T-cell (primary cell): ENCODE measurements at regions not wholly inside any gene's neighbourhood (a gene's known extent, or its start where the extent isn't known, plus 50 kb on each side); places are given as distances from the start of the nearest gene placed in this dataset.

Experiments
- ATAC-seq, 4 experiments: fragments of 200-7000 bp in 3 of 4; fragments of 150-1000 bp in 1 of 4; cut with Tn5 transposase; replicated peaks in 1 of 4; 1 replicate in 3 of 4; 2 replicates in 1 of 4; pipeline ENCODE4 v1.10.0; 2021; ENCODE audit warnings: moderate library complexity in 3 of 4, mild to moderate bottlenecking in 2 of 4, moderate number of reproducible peaks in 1 of 4
- CTCF ChIA-PET, 2 donors: fragments of 300-600 bp; sonication (Branson Sonifier 250); formaldehyde crosslinking; loops; one replicate each; lab custom pipeline; 2022; ENCODE audit warnings: antibody characterized with exemption in 2 of 2; lab: Charles Lee
- POLR2A ChIA-PET, 2 donors: fragments of 300-600 bp; sonication (Branson Sonifier 250); formaldehyde crosslinking; loops; one replicate each; lab custom pipeline; 2022; ENCODE audit warnings: antibody characterized with exemption in 2 of 2; lab: Charles Lee
- DNase-seq, 35 experiments: peaks; one replicate each; pipeline versions ENCODE4 v3.0.0 to v3.0.0-alpha.2; 2013 to 2023
- H3K27ac ChIP-seq: one replicate; pipeline ENCODE4 v1.5.1; 2013; ENCODE audit warnings: low read length
- H3K27me3 ChIP-seq, 2 experiments: replicated peaks in 1 of 2; 1 replicate in 1 of 2; 2 replicates in 1 of 2; pipeline versions ENCODE4 v1.6.1 to v1.7.0; 2013; ENCODE audit warnings: low read length in 1 of 2, mixed read lengths in 1 of 2; ENCODE audit not compliant: control insufficient read depth in 2 of 2, insufficient read depth in 2 of 2; ENCODE audit errors: extremely low read depth in 1 of 2
- H3K36me3 ChIP-seq, 2 donors: 1 replicate in 1 of 2; 2 replicates in 1 of 2; pipeline versions ENCODE4 v1.6.1 to v1.7.0; 2013; ENCODE audit warnings: low read length in 1 of 2; ENCODE audit not compliant: control insufficient read depth in 2 of 2, insufficient read depth in 1 of 2; ENCODE audit errors: extremely low read depth in 1 of 2
- H3K4me1 ChIP-seq, 2 experiments: 1 replicate in 1 of 2; 2 replicates in 1 of 2; pipeline versions ENCODE4 v1.6.1 to v1.7.0; 2013; ENCODE audit warnings: low read length in 2 of 2, mixed read lengths in 1 of 2; ENCODE audit not compliant: insufficient read depth in 2 of 2, control insufficient read depth in 1 of 2; ENCODE audit errors: extremely low read depth in 1 of 2
- H3K4me3 ChIP-seq, 2 donors: 1 replicate in 1 of 2; 2 replicates in 1 of 2; pipeline versions ENCODE4 v1.5.1 to v1.7.0; 2013; ENCODE audit warnings: mild to moderate bottlenecking in 2 of 2, low read length in 1 of 2, moderate library complexity in 1 of 2; ENCODE audit not compliant: control insufficient read depth in 1 of 2; ENCODE audit errors: extremely low read depth in 1 of 2
- H3K9me3 ChIP-seq: 2 replicates; pipeline ENCODE4 v1.7.0; 2013
- H3K27ac Mint-ChIP-seq, 2 donors: one replicate each; pipeline ENCODE4 v1.8.0; 2020 to 2021; ENCODE audit warnings: mild to moderate bottlenecking in 2 of 2, mixed read lengths in 2 of 2
- H3K27me3 Mint-ChIP-seq, 2 donors: one replicate each; pipeline ENCODE4 v1.8.0; 2021 to 2022; ENCODE audit warnings: mixed read lengths in 2 of 2
- H3K36me3 Mint-ChIP-seq: one replicate; pipeline ENCODE4 v1.8.0; 2021; ENCODE audit warnings: mixed read lengths
- H3K4me1 Mint-ChIP-seq, 3 donors: one replicate each; pipeline ENCODE4 v1.8.0; 2020 to 2022; ENCODE audit warnings: mixed read lengths in 3 of 3, mild to moderate bottlenecking in 1 of 3
- H3K4me3 Mint-ChIP-seq, 3 donors: one replicate each; pipeline ENCODE4 v1.8.0; 2020 to 2022; ENCODE audit warnings: mild to moderate bottlenecking in 3 of 3, mixed read lengths in 3 of 3, moderate library complexity in 3 of 3
- H3K9me3 Mint-ChIP-seq, 3 donors: one replicate each; pipeline ENCODE4 v1.8.0; 2020 to 2022; ENCODE audit warnings: mixed read lengths in 3 of 3
- WGBS: methylation state at CpG from one replicate; pipeline ENCODE4 v1.1.5; 2013; ENCODE audit warnings: missing lambda C conversion rate; ENCODE audit not compliant: insufficient coverage; 5-methylcytosine and 5-hydroxymethylcytosine counted together

GRCh38 chr3:168647582-168647981, 551.9 kb upstream of the GOLIM4 start:
- DNase-seq, result no peak
- Mint-ChIP-seq H3K4me1 (no peaks in the 10 kb centered on the region), H3K9me3 (peaks cover 0 to 4% (median 0%) of the 10 kb centered on the region in 3 donors), H3K27ac (no peak overlapping the region), H3K36me3 (no peaks in the 10 kb centered on the region), H3K27me3 (no peaks in the 10 kb centered on the region), H3K4me3 (no peak overlapping the region)
- Histone ChIP-seq H3K4me3 (no peak overlapping the region), H3K27ac (no peak overlapping the region), H3K4me1 (no peaks in the 10 kb centered on the region), H3K36me3 (no peaks in the 10 kb centered on the region), H3K9me3 (no peaks in the 10 kb centered on the region), H3K27me3 (no peaks in the 10 kb centered on the region)
- ChIA-PET POLR2A (no interaction called here), CTCF (no interaction called here)
- no peak for ATAC-seq

DNA sequence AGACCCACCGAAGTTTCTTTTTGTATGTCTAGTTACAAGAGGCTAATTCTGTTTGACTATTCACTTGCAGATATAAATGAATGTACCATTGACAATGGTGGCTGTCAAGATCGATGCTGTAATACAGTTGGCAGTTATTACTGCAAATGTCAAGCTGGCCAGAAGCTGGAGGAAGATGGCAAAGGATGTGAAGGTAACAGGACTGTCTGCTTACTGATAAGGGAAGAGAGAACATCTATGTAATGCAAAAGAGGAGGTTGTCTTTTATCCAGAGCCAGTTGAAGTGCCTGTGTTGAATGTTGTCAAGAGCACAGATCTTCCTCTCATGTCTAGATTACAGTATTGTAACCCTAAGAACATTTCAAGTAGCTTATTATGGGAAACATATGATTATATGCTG, 549.5 kb upstream of the GOLIM4 start:
- peaks cover 0 to 4% (median 0%) of the 10 kb centered on the region in 3 donors for H3K9me3 Mint-ChIP-seq
- Histone ChIP-seq H3K27ac (no peak overlapping the region), H3K9me3 (no peaks in the 10 kb centered on the region), H3K27me3 (no peaks in the 10 kb centered on the region), H3K36me3 (no peaks in the 10 kb centered on the region), H3K4me3 (no peak overlapping the region), H3K4me1 (no peaks in the 10 kb centered on the region)
- no peak overlapping the region for H3K27ac Mint-ChIP-seq
- no peaks in the 10 kb centered on the region for H3K4me1 Mint-ChIP-seq
- no peak for DNase-seq
- no peak overlapping the region for H3K4me3 Mint-ChIP-seq
- no peak for ATAC-seq
- no peaks in the 10 kb centered on the region for H3K27me3 Mint-ChIP-seq
- 57% methylated on average over 2 of the region's 2 CpGs for WGBS
- CTCF ChIA-PET, result no interaction called here
- no peaks in the 10 kb centered on the region for H3K36me3 Mint-ChIP-seq
- POLR2A ChIA-PET, result no interaction called here

DNA sequence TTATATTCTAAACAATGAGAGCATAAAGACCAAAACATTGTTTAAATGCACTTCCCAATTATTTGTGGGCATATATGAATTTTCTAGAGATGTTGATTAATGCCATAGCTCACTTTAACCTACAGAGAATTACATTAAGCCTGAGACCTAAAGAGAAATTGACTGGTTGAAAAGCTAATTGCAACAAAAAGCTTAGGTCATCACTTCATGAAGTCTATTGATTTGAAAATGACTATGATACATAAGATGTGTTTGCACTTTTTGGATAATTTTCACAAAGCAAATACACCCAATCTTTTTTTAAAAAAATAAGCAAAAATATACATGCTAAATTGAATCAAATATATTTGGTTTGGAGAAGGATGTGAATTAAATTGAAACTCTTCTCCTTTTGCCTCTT, 532.8 kb upstream of the GOLIM4 start:
- Mint-ChIP-seq H3K4me3 (no peak overlapping the region), H3K9me3 (peaks cover 0 to 3% (median 0%) of the 10 kb centered on the region in 3 donors)
- CTCF ChIA-PET, result no interaction called here

GRCh38 chr3:168625477-168625876, 529.8 kb upstream of the GOLIM4 start:
- ATAC-seq, result no peak
- H3K36me3 ChIP-seq, result no peaks in the 10 kb centered on the region
- H3K27me3 Mint-ChIP-seq, result no peaks in the 10 kb centered on the region
- no peak overlapping the region for H3K27ac Mint-ChIP-seq
- DNase-seq, result no peak
- H3K9me3 ChIP-seq, result no peaks in the 10 kb centered on the region
- no peaks in the 10 kb centered on the region for H3K4me1 Mint-ChIP-seq
- no peak overlapping the region for H3K4me3 ChIP-seq
- H3K27me3 ChIP-seq, result no peaks in the 10 kb centered on the region
- CTCF ChIA-PET, result no interaction called here
- H3K4me3 Mint-ChIP-seq, result no peak overlapping the region
- POLR2A ChIA-PET, result no interaction called here
- peaks cover 0 to 3% (median 0%) of the 10 kb centered on the region in 3 donors for H3K9me3 Mint-ChIP-seq
- H3K4me1 ChIP-seq, result no peaks in the 10 kb centered on the region
- no peak overlapping the region for H3K27ac ChIP-seq
- no peaks in the 10 kb centered on the region for H3K36me3 Mint-ChIP-seq

More for the DNA sequence above, 532.8 kb upstream of the GOLIM4 start:
- Histone ChIP-seq H3K36me3 (no peaks in the 10 kb centered on the region), H3K4me3 (no peak overlapping the region), H3K27ac (no peak overlapping the region), H3K27me3 (no peaks in the 10 kb centered on the region), H3K9me3 (no peaks in the 10 kb centered on the region), H3K4me1 (no peaks in the 10 kb centered on the region)
- no peak for DNase-seq
- Mint-ChIP-seq H3K4me1 (no peaks in the 10 kb centered on the region), H3K36me3 (no peaks in the 10 kb centered on the region), H3K27ac (no peak overlapping the region), H3K27me3 (no peaks in the 10 kb centered on the region)
- POLR2A ChIA-PET, result no interaction called here
- no peak for ATAC-seq

DNA sequence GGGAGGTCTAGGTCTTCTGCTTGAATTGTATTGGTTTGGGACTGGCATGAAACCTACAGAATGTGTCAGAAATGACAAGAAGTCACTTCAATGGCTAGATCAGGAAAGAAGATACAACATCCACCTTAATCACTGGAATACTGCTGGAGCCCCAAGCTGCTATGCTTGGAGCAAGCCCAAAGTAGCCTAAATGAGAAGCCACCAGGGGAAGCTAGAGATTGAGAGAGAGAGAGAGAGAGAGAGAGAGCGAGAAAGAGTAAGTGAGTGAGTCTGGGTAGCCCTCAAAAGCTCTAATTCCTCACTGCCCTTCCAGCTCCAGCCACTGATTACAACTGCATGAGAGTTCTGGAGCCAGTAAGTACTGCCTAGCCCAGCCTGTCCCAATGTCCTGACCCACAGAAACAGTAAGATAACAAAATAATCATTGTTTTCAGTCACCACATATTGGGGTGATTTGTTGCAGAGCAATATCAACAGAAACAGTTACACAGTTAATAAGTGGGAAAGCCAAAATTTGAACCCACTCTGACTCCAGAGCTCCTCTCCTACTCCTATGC, 529.2 kb upstream of the GOLIM4 start:
- Mint-ChIP-seq H3K9me3 (peaks cover 0 to 3% (median 0%) of the 10 kb centered on the region in 3 donors), H3K4me3 (no peak overlapping the region), H3K27me3 (no peaks in the 10 kb centered on the region), H3K36me3 (no peaks in the 10 kb centered on the region), H3K4me1 (no peaks in the 10 kb centered on the region), H3K27ac (no peak overlapping the region)
- Histone ChIP-seq H3K9me3 (no peaks in the 10 kb centered on the region), H3K27ac (no peak overlapping the region), H3K36me3 (no peaks in the 10 kb centered on the region), H3K4me3 (no peak overlapping the region), H3K27me3 (no peaks in the 10 kb centered on the region), H3K4me1 (no peaks in the 10 kb centered on the region)
- no CpG with 5 or more reads among the region's 1 CpG for WGBS
- ChIA-PET CTCF (interaction anchor here in 1 of 2 donors (0.6 kb wide), 1 partner anchor 155 kb away, joined by 5 read pairs; no protein-coding TSS in a partner anchor), POLR2A (no interaction called here)
- ATAC-seq (no peak), DNase-seq (no peak)

- H3K27ac ChIP-seq, result no peak overlapping the region
- no peak overlapping the region for H3K27ac Mint-ChIP-seq
- no peaks in the 10 kb centered on the region for H3K4me1 ChIP-seq
- no peaks in the 10 kb centered on the region for H3K36me3 Mint-ChIP-seq
- no peaks in the 10 kb centered on the region for H3K4me1 Mint-ChIP-seq
- no peak overlapping the region for H3K4me3 ChIP-seq
- no peaks in the 10 kb centered on the region for H3K27me3 ChIP-seq
- peaks cover 0 to 3% (median 0%) of the 10 kb centered on the region in 3 donors for H3K9me3 Mint-ChIP-seq
- CTCF ChIA-PET, result no interaction called here
- POLR2A ChIA-PET, result no interaction called here
- H3K36me3 ChIP-seq, result no peaks in the 10 kb centered on the region
- no peak overlapping the region for H3K4me3 Mint-ChIP-seq
- H3K27me3 Mint-ChIP-seq, result no peaks in the 10 kb centered on the region
- H3K9me3 ChIP-seq, result no peaks in the 10 kb centered on the region
- ATAC-seq (no peak), DNase-seq (no peak)
Observed at GRCh38 chr3:168624195-168624594, 528.5 kb upstream of the GOLIM4 start.

GRCh38 chr3:168622795-168623194, 527.1 kb upstream of the GOLIM4 start:
- Histone ChIP-seq H3K9me3 (no peaks in the 10 kb centered on the region), H3K4me1 (no peaks in the 10 kb centered on the region), H3K27ac (no peak overlapping the region), H3K4me3 (no peak overlapping the region), H3K36me3 (no peaks in the 10 kb centered on the region), H3K27me3 (no peaks in the 10 kb centered on the region)
- no peak overlapping the region for H3K4me3 Mint-ChIP-seq
- DNase-seq (no peak), ATAC-seq (no peak)
- no peaks in the 10 kb centered on the region for H3K4me1 Mint-ChIP-seq
- CTCF ChIA-PET, result no interaction called here
- no peaks in the 10 kb centered on the region for H3K27me3 Mint-ChIP-seq
- no peak overlapping the region for H3K27ac Mint-ChIP-seq
- peaks cover 0 to 3% (median 0%) of the 10 kb centered on the region in 3 donors for H3K9me3 Mint-ChIP-seq
- POLR2A ChIA-PET, result no interaction called here
- 100% methylated on average over 1 of the region's 3 CpGs for WGBS
- H3K36me3 Mint-ChIP-seq, result no peaks in the 10 kb centered on the region
